DMS53 treated with DMSO at 0.1 percent for 48 hours (cell line): ENCODE measurements at regions not wholly inside any gene's neighbourhood (a gene's known extent, or its start where the extent isn't known, plus 50 kb on each side); places are given as distances from the start of the nearest gene placed in this dataset.

ENCODE experiments used
- DNase-seq: peaks from one replicate; lab custom pipeline; 2025; ENCODE audit not compliant: unreplicated experiment; lab: John Stamatoyannopoulos, UW

- no peak for DNase-seq
Measured at GRCh38 chr12:124489915-124490583, 77.4 kb downstream of the NCOR2 start.

- DNase-seq: no peak
Measured at GRCh38 chr12:124489220-124489619, 78.2 kb downstream of the NCOR2 start.

GRCh38 chr12:124488520-124488919 lies 78.9 kb downstream of the NCOR2 start:
- no peak for DNase-seq

- no peak for DNase-seq
Measured at GRCh38 chr12:124487834-124488165, 79.6 kb downstream of the NCOR2 start.

- DNase-seq: no peak
Measured at GRCh38 chr12:124487066-124487833, 80.2 kb downstream of the NCOR2 start.

GRCh38 chr12:124486346-124486963 lies 81.0 kb downstream of the NCOR2 start:
- DNase-seq: no peak

GRCh38 chr12:124485371-124485770 lies 82.0 kb downstream of the NCOR2 start:
- no peak for DNase-seq

GRCh38 chr12:124484526-124484953 lies 82.9 kb downstream of the NCOR2 start:
- no peak for DNase-seq

- no peak for DNase-seq
Measured at GRCh38 chr12:124484067-124484466, 83.3 kb downstream of the NCOR2 start.

- no peak for DNase-seq
Measured at GRCh38 chr12:124482901-124483799, 84.3 kb downstream of the NCOR2 start.

GRCh38 chr12:124482567-124482893 lies 84.9 kb downstream of the NCOR2 start:
- DNase-seq: no peak

- no peak for DNase-seq
Measured at GRCh38 chr12:124481772-124482566, 85.4 kb downstream of the NCOR2 start.

- no peak for DNase-seq
Measured at GRCh38 chr12:124481257-124481750, 86.1 kb downstream of the NCOR2 start.

- no peak for DNase-seq
Measured at GRCh38 chr12:124480469-124481256, 86.7 kb downstream of the NCOR2 start.

GRCh38 chr12:124479680-124480468 lies 87.5 kb downstream of the NCOR2 start:
- no peak for DNase-seq

GRCh38 chr12:124478985-124479645 lies 88.3 kb downstream of the NCOR2 start:
- DNase-seq: no peak

GRCh38 chr12:124478416-124478815 lies 89.0 kb downstream of the NCOR2 start:
- DNase-seq: no peak
